OCI-LY3 (cell line): ENCODE measurements at regions not wholly inside any gene's neighbourhood (a gene's known extent, or its start where the extent isn't known, plus 50 kb on each side); places are given as distances from the start of the nearest gene placed in this dataset.

Experiments
- H2AFZ ChIP-seq: fragments of 200-600, 300-600 bp; shearing (Covaris generic); 2 replicates; pipeline ENCODE4 v1.6.0; 2014; ENCODE audit warnings: antibody characterized with exemption, low read depth, low read length
- H3K27ac ChIP-seq: fragments of 200-600, 300-600 bp; sonication (generic); 2 replicates; pipeline ENCODE4 v1.5.1; 2014; ENCODE audit warnings: mild to moderate bottlenecking, low read length, moderate library complexity, mixed read lengths
- H3K27me3 ChIP-seq: fragments of 200-600, 300-600 bp; sonication (generic); 2 replicates; pipeline ENCODE4 v1.6.1; 2014; ENCODE audit warnings: low read depth, low read length, mixed read lengths
- H3K36me3 ChIP-seq: fragments of 200-600, 300-600 bp; sonication (generic); replicated peaks from 2 replicates; pipeline ENCODE3; 2014; ENCODE audit warnings: low read depth, low read length, mixed read lengths
- H3K4me1 ChIP-seq: fragments of 300-600, 200-600 bp; sonication (generic); 2 replicates; pipeline ENCODE4 v1.6.1; 2014; ENCODE audit warnings: low read length, mixed read lengths
- H3K4me2 ChIP-seq: fragments of 200-600, 300-600 bp; sonication (generic); 2 replicates; pipeline ENCODE4 v1.6.1; 2014; ENCODE audit warnings: low read length, mixed read lengths
- H3K4me3 ChIP-seq: fragments of 300-600, 200-600 bp; sonication (generic); 2 replicates; pipeline ENCODE4 v1.5.1; 2014; ENCODE audit warnings: antibody characterized with exemption, mild to moderate bottlenecking, low read length, moderate library complexity
- H3K79me2 ChIP-seq: fragments of 300-600, 200-600 bp; shearing (Covaris generic); 2 replicates; pipeline ENCODE4 v1.6.1; 2014; ENCODE audit warnings: mild to moderate bottlenecking, low read length, mixed read lengths
- H3K9ac ChIP-seq: fragments of 300-600, 200-600 bp; shearing (Covaris generic); 2 replicates; pipeline ENCODE4 v1.6.0; 2014; ENCODE audit warnings: mild to moderate bottlenecking, low read length, moderate library complexity
- H3K9me3 ChIP-seq: fragments of 200-600, 300-600 bp; shearing (Covaris generic); 2 replicates; pipeline ENCODE4 v1.6.1; 2014; ENCODE audit warnings: low read length, mixed read lengths; ENCODE audit not compliant: insufficient read depth
- H4K20me1 ChIP-seq: fragments of 200-600, 300-600 bp; sonication (generic); 2 replicates; pipeline ENCODE4 v1.6.1; 2016; ENCODE audit warnings: low read length, mixed read lengths; ENCODE audit not compliant: insufficient read depth
- CTCF ChIP-seq: fragments of 200-600, 300-600 bp; sonication (generic); IDR thresholded peaks from 2 replicates; pipeline ENCODE4 v1.5.1; 2014; ENCODE audit warnings: antibody characterized with exemption, low read length, low read depth
- EZH2phosphoT487 ChIP-seq: fragments of 200-600 bp; shearing (Covaris generic); IDR thresholded peaks from 2 replicates; pipeline ENCODE4 v1.6.1; 2018; ENCODE audit warnings: antibody characterized with exemption, mixed run types, low read depth

- H3K79me2 ChIP-seq = no peaks in the 10 kb centered on the region
- H3K4me3 ChIP-seq = no peak overlapping the region
- TF ChIP-seq EZH2phosphoT487 (no peak), CTCF (no peak)
- H3K9me3 ChIP-seq = no peaks in the 10 kb centered on the region
- H3K36me3 ChIP-seq = no peaks in the 10 kb centered on the region
- H3K27ac ChIP-seq = no peak overlapping the region
- no peaks in the 10 kb centered on the region for H3K4me1 ChIP-seq
- H3K27me3 ChIP-seq = no peaks in the 10 kb centered on the region
- no peak overlapping the region for H3K4me2 ChIP-seq
- H3K9ac ChIP-seq = no peak overlapping the region
- H4K20me1 ChIP-seq = no peaks in the 10 kb centered on the region
- no peak overlapping the region for H2AFZ ChIP-seq
These were observed 370.4 kb downstream of the DDX10 start for GRCh38 chr11:109035284-109035683.

DNA sequence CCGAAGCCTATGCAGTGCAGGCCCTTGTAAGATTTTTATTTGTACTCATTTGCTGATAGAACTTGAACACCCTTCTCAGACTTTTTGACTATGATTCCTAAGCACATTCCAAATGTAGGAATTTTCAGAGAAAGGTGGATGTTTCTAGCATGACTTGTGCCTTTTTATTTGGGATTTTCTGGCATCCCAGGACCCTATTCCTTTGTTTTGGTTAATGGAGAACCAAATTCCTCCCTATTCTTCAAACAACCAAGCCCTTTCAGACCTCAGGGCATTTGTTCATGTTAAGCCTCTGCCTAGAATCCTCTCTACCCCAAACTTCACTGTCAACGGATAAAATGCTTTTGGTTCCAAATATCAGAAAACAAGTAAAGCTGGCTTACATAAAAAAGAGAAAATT lies 371.1 kb downstream of the DDX10 start:
- no peaks in the 10 kb centered on the region for H3K79me2 ChIP-seq
- no peak overlapping the region for H3K27ac ChIP-seq

DNA sequence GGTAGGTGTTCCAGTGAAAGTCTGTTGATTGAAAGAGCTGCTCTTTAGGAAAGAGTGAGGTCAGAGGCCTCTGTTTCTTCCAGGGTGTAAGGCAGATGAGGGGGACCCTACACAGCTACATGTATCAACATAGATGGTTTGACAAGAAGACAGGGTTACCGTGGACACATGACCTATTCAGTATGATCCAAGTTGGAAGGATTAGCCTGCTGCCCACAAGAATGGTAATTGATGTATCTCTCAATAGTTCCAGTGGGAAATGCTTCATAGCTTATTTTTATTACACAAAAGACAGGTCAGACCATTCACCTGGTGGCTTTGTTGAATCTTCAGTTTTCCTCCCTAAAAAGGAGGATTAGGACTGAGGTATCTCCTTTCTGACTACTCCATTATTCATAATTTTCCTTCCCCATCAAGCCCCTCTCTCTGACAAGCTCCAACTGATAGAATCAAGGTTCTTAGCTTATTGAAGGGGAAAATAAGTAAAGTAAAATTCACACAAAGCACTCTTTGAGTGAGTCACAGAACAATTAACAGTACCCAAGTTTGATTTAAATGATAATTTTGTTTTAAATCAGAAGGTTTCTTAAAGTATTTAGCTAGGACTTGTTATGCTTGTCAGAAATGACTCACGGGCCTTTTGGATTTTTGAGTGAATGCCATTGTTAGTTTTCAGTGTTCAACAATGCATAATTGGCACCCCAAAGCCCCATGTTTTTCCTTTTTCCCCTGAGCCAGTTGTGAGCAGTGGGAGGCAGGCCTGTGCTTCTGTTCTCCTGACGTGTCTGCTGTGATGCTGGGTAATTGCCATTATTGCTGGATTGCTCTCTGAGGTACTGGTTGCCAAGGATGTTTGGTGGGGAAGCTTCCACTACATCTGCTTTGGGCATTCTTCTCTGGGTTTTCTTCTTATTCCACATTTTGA lies 373.2 kb downstream of the DDX10 start:
- Histone ChIP-seq H3K27me3 (no peaks in the 10 kb centered on the region), H3K27ac (no peak overlapping the region), H4K20me1 (no peaks in the 10 kb centered on the region), H3K9me3 (no peaks in the 10 kb centered on the region), H3K4me2 (no peak overlapping the region), H3K36me3 (no peaks in the 10 kb centered on the region), H3K4me3 (no peak overlapping the region), H3K4me1 (peaks cover 2% of the 10 kb centered on the region), H3K9ac (no peak overlapping the region), H2AFZ (no peak overlapping the region), H3K79me2 (no peaks in the 10 kb centered on the region)
- TF ChIP-seq EZH2phosphoT487 = no peak
- TF ChIP-seq CTCF = no peak

More for the DNA sequence above, 371.1 kb downstream of the DDX10 start:
- Histone ChIP-seq H2AFZ (no peak overlapping the region), H3K27me3 (no peaks in the 10 kb centered on the region), H3K9me3 (no peaks in the 10 kb centered on the region), H3K36me3 (no peaks in the 10 kb centered on the region), H3K9ac (no peak overlapping the region), H3K4me3 (no peak overlapping the region), H3K4me2 (no peak overlapping the region), H4K20me1 (no peaks in the 10 kb centered on the region), H3K4me1 (no peaks in the 10 kb centered on the region)
- TF ChIP-seq CTCF = no peak

GRCh38 chr11:109039611-109040010 lies 374.7 kb downstream of the DDX10 start:
- no peaks in the 10 kb centered on the region for H3K79me2 ChIP-seq
- H2AFZ ChIP-seq = no peak overlapping the region
- H3K9ac ChIP-seq = no peak overlapping the region
- H3K27me3 ChIP-seq = no peaks in the 10 kb centered on the region
- no peak overlapping the region for H3K4me3 ChIP-seq
- TF ChIP-seq CTCF (no peak), EZH2phosphoT487 (no peak)
- no peaks in the 10 kb centered on the region for H3K9me3 ChIP-seq
- no peak overlapping the region for H3K4me2 ChIP-seq
- no peaks in the 10 kb centered on the region for H3K36me3 ChIP-seq
- H3K4me1 ChIP-seq = peaks cover 10% of the 10 kb centered on the region
- H4K20me1 ChIP-seq = no peaks in the 10 kb centered on the region
- H3K27ac ChIP-seq = no peak overlapping the region
